Uterus (tissue), 3 donors: ENCODE measurements at regions not wholly inside any gene's neighbourhood (a gene's known extent, or its start where the extent isn't known, plus 50 kb on each side); places are given as distances from the start of the nearest gene placed in this dataset.
A peak's percentile ranks its signal among the peaks of the same experiment; 100 is the strongest.

ENCODE experiments used
- DNase-seq, 2 donors: peaks; one replicate each; pipeline ENCODE4 v3.0.0-alpha.2; 2019 to 2020
- H3K27ac ChIP-seq, 2 donors: fragments of 200-600 bp; sonication (generic); 1 replicate in 1 of 2; 2 replicates in 1 of 2; pipeline ENCODE4 v1.5.1; 2016 to 2018
- H3K27me3 ChIP-seq, 2 donors: fragments of 200-600 bp; sonication (generic); one replicate each; pipeline ENCODE4 v1.5.1; 2018 to 2019; ENCODE audit warnings: control low read depth in 1 of 2
- H3K36me3 ChIP-seq, 2 donors: fragments of 200-600 bp; sonication (generic); one replicate each; pipeline ENCODE4 v1.5.1; 2019; ENCODE audit warnings: control low read depth in 1 of 2
- H3K4me1 ChIP-seq, 2 donors: fragments of 200-600 bp; sonication (generic); one replicate each; pipeline ENCODE4 v1.5.1; 2018 to 2019; ENCODE audit warnings: control low read depth in 1 of 2
- H3K4me3 ChIP-seq, 2 donors: fragments of 200-600 bp; sonication (generic); 1 replicate in 1 of 2; 2 replicates in 1 of 2; pipeline ENCODE4 v1.5.1; 2018 to 2019; ENCODE audit warnings: mild to moderate bottlenecking in 1 of 2
- H3K9me3 ChIP-seq, 2 donors: fragments of 200-600 bp; sonication (generic); one replicate each; pipeline ENCODE4 v1.5.1; 2019; ENCODE audit warnings: control low read depth in 1 of 2
- POLR2A ChIP-seq, 2 donors: fragments of 450-650 bp; IDR thresholded peaks; one replicate each; pipeline ENCODE4 v1.6.1; 2016; ENCODE audit warnings: antibody characterized with exemption in 2 of 2, mild to moderate bottlenecking in 1 of 2, moderate library complexity in 1 of 2
- intact Hi-C: fragments of 100-400 bp; cut with DNase I; formaldehyde crosslinking; loops from one replicate; pipeline ENCODE4 v1.15.1; 2023; ENCODE audit warnings: low total_unique reads
- TF ChIP-seq, protein P1 (sequence below), 4 experiments: fragments of 200-600 bp in 2 of 4; fragments of 450-650 bp in 2 of 4; sonication (generic) in 2 of 4; IDR thresholded peaks; one replicate each; pipeline ENCODE4 v1.5.1; 2016 to 2019; ENCODE audit warnings: antibody characterized with exemption in 4 of 4, mild to moderate bottlenecking in 2 of 4, moderate library complexity in 1 of 4
- donor health status: DM: yes; HTN: yes; CAD: no.

DNA sequence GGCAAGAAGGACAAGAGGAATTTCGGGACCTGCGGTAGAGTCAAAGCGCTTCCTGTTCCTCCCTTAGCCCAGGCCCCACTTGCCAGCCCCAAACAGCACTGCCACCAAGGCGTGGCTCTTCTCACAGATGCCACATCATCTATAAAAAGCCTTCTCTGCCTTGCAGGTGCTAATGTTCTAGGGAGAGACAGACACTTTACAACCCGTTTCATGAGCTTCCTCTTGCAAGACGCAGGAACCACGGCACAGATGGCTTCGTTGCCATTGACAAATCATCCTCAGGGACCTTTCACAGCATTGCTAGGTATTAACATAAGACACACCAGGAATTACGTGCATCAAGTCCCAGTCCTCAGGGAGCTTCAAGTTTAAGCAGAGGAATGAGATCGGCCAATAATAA is 180.9 kb downstream of the JCAD start:
- no peaks in the 10 kb centered on the region for H3K36me3 ChIP-seq
- peak overlapping the region in 1 of 2 donors; percentile 14 for H3K27ac ChIP-seq
- H3K4me1 ChIP-seq, result peaks cover 5 to 6% of the 10 kb centered on the region in 2 donors
- no peaks in the 10 kb centered on the region for H3K9me3 ChIP-seq
- TF ChIP-seq POLR2A (IDR thresholded peaks at IDR 0.05), result no peak
- TF ChIP-seq, protein P1, sequence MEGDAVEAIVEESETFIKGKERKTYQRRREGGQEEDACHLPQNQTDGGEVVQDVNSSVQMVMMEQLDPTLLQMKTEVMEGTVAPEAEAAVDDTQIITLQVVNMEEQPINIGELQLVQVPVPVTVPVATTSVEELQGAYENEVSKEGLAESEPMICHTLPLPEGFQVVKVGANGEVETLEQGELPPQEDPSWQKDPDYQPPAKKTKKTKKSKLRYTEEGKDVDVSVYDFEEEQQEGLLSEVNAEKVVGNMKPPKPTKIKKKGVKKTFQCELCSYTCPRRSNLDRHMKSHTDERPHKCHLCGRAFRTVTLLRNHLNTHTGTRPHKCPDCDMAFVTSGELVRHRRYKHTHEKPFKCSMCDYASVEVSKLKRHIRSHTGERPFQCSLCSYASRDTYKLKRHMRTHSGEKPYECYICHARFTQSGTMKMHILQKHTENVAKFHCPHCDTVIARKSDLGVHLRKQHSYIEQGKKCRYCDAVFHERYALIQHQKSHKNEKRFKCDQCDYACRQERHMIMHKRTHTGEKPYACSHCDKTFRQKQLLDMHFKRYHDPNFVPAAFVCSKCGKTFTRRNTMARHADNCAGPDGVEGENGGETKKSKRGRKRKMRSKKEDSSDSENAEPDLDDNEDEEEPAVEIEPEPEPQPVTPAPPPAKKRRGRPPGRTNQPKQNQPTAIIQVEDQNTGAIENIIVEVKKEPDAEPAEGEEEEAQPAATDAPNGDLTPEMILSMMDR (IDR thresholded peaks at IDR 0.05), result no peak
- no peaks in the 10 kb centered on the region for H3K27me3 ChIP-seq
- DNase-seq, result no peak
- intact Hi-C loops, result no loop called here
- no peak overlapping the region for H3K4me3 ChIP-seq

DNA sequence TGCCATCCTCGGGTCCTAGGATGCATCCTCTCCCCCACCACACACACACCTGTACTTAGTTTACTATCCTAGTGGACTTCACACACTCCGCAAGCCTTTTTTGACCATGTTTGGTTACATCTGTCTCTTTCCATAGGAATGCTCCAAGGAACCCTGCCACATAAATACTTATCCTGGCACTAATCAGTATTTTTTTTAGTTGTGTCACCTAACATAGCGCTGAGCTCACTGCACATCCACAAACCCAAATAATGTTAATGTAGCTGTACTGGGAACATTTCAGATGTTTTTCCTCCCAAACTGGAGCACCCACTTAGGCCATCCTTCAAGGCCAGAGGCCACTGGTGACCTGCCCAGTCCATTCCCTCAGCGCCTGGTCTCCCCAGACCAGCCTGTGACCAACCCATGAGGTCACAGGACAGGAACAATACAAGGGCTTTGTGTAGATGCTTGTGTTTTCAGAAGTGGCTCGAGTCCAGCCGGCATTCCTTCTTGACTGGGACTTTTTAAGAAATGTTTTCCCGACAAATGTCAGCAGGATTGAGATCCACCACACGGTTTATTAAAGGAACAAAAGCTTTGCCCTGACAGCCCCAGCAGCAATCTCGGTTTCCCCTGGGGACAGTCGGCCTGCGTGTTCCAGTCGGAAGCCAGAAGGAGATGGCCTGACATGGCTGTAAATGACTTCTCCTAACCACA is 181.4 kb downstream of the JCAD start:
- no peaks in the 10 kb centered on the region for H3K9me3 ChIP-seq
- TF ChIP-seq, protein P1 (IDR thresholded peaks at IDR 0.05), result no peak
- TF ChIP-seq POLR2A (IDR thresholded peaks at IDR 0.05), result no peak
- H3K4me3 ChIP-seq, result no peak overlapping the region
- peak overlapping the region; percentile 14 to 33 for H3K27ac ChIP-seq
- intact Hi-C loops, result no loop called here
- no peaks in the 10 kb centered on the region for H3K27me3 ChIP-seq
- peaks cover 4 to 5% of the 10 kb centered on the region in 2 donors for H3K4me1 ChIP-seq
- no peaks in the 10 kb centered on the region for H3K36me3 ChIP-seq
- no peak for DNase-seq

DNA sequence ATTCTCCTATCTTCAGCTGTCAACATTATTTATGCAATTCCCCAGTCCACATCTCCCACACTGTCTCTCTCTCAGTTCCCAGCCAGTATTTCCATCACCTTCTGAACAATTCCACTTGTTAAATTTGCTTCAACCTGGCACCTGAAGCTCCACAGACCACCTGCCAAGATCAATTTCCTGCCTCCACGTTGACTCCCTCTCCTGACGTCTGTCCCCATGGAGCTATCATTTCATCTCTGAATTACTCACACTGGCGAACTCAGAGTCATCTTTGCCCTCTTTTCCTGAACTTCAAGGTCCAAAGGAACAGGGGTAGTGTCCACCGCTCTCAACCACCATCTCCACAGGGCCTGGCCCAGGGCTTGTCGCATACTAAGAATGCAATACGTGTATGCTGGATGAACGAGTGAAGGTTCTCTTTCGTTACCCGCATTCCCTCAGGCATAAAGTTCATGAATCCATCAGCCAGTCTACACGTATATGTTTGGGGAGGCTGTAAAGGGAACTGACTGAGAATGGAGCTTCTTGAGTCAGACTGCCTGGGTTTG is 183.3 kb downstream of the JCAD start:
- peak in 1 of 2 donors; percentile 15 for DNase-seq
- Histone ChIP-seq H3K27ac (peak overlapping the region; percentile 70 to 71), H3K4me3 (no peak overlapping the region), H3K36me3 (no peaks in the 10 kb centered on the region), H3K9me3 (no peaks in the 10 kb centered on the region), H3K27me3 (no peaks in the 10 kb centered on the region), H3K4me1 (no peaks in the 10 kb centered on the region)
- TF ChIP-seq POLR2A (IDR thresholded peaks at IDR 0.05), result no peak
- TF ChIP-seq, protein P1 (IDR thresholded peaks at IDR 0.05), result no peak
- intact Hi-C loops, result no loop called here

DNA sequence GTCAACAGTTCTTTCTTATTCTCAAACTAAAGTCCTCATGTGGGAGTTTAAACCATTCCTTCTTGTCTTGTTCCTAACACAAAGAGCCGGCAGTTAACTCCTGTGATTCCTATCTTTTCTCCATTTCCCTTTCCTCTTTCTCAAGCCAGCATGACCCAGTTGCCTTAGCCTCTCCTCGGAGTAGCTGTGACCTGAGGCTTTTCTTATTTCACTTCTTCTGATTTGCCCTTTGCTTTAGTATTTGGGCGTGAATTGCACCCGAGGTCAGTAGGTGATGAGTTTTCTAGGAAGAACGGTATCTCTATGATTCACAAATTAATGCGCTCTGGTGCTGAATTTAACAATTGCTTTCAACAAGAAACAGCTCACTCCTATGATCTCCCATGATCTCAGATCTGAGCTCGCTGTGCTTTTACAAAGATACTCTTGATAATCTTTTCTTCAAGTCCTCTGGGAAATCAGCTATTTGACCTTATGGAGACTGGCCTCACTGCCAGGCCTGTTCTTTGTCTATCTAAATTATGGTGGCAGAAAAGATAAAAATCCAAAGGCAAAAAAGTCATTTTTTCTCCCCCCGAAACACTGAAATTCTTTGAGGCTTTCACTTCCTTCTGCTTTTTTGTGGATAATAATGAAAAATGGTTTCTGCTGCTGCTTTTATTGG is 184.6 kb downstream of the JCAD start:
- Histone ChIP-seq H3K4me3 (no peak overlapping the region), H3K9me3 (no peaks in the 10 kb centered on the region), H3K27me3 (no peaks in the 10 kb centered on the region), H3K4me1 (no peaks in the 10 kb centered on the region), H3K36me3 (no peaks in the 10 kb centered on the region), H3K27ac (peak overlapping the region; percentile 70 to 71)
- peak in 1 of 2 donors; percentile 25 for DNase-seq
- intact Hi-C loops, result no loop called here
- TF ChIP-seq, protein P1 (IDR thresholded peaks at IDR 0.05), result no peak
- TF ChIP-seq POLR2A (IDR thresholded peaks at IDR 0.05), result no peak

DNA sequence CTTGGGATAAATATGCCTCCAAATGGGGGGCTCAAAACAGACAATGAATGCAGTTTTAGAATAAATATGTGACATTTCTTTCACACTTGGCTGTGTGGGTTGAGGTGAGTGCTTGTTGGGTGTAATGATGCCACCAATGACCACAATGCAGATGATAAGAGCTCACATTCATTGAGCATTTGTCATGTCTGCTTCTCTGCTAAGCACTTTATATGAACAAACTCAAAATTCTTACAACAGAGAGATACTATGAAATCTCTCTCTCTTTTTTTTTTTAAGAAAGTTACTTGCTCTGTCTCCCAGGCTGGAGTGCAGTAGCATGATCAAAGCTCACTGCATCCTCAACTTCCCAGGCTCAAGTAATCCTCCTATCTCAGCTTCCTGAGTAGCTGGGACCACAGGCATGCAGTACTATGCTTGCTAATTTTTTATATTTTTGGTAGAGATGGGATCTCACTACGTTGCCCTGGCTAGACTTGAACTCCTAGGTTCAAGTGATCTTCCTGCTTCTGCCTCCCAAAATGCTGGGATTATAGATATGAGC is 185.4 kb downstream of the JCAD start:
- no peak for TF ChIP-seq POLR2A (IDR thresholded peaks at IDR 0.05)
- TF ChIP-seq, protein P1 (IDR thresholded peaks at IDR 0.05), result no peak
- Histone ChIP-seq H3K27ac (peak overlapping the region; percentile 70 to 71), H3K27me3 (no peaks in the 10 kb centered on the region), H3K36me3 (no peaks in the 10 kb centered on the region), H3K4me3 (no peak overlapping the region), H3K4me1 (no peaks in the 10 kb centered on the region), H3K9me3 (no peaks in the 10 kb centered on the region)
- intact Hi-C loops, result no loop called here
- no peak for DNase-seq
